AG04449 (cell line): ENCODE measurements at regions not wholly inside any gene's neighbourhood (a gene's known extent, or its start where the extent isn't known, plus 50 kb on each side); places are given as distances from the start of the nearest gene placed in this dataset.
"Not testable (repeated sequence)": the region's sequence is repeated elsewhere in the genome, so short reads cannot be mapped to it uniquely, and the experiment has no call there.

Experiments
- CTCF ChIA-PET: fragments of 350-600 bp; formaldehyde crosslinking; extraction: SDS; loops from one replicate; lab custom pipeline; 2021; ENCODE audit warnings: antibody characterized with exemption; lab: Yijun Ruan, JAX
- POLR2A ChIA-PET: fragments of 400-600, 350-600 bp; formaldehyde crosslinking; extraction: SDS; loops from one replicate; lab custom pipeline; 2020; ENCODE audit warnings: antibody characterized with exemption, inconsistent platforms; lab: Yijun Ruan, JAX
- DNase-seq: peaks from one replicate; pipeline ENCODE4 v3.0.0-alpha.2; 2010; ENCODE audit warnings: low read depth, low spot score
- H3K4me3 ChIP-seq: 2 replicates; pipeline ENCODE4 v1.5.1; 2011; ENCODE audit warnings: low read depth, mild to moderate bottlenecking, control low read depth, low read length
- TF ChIP-seq, protein P1 (sequence below): IDR thresholded peaks from one replicate; pipeline ENCODE4 v1.5.1; 2011; ENCODE audit warnings: mild to moderate bottlenecking, moderate library complexity, low read length, control low read depth, inconsistent platforms; ENCODE audit not compliant: insufficient read depth; ENCODE audit errors: missing control alignments

DNA sequence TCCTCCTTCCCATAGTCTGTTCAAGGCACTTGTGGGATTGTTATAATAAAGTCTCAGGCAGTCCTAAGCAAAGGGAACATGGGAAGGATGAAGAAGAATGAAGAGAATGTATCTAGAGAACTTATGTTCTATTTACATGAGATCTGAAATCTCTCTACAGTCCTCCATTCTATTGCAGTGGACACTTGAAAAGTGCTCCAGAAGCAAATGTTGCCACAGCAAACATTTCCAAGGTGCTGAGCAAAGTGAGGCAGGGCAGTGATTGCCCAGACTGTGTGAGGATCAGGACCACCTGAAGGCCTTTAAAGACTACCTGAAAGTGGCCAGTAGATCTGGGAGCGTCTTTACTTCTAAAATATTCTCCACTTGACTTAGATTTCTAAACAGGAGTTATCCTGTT, 203.5 kb downstream of the RBM46 start:
- ChIA-PET CTCF (no interaction called here), POLR2A (no interaction called here)
- TF ChIP-seq, protein P1, sequence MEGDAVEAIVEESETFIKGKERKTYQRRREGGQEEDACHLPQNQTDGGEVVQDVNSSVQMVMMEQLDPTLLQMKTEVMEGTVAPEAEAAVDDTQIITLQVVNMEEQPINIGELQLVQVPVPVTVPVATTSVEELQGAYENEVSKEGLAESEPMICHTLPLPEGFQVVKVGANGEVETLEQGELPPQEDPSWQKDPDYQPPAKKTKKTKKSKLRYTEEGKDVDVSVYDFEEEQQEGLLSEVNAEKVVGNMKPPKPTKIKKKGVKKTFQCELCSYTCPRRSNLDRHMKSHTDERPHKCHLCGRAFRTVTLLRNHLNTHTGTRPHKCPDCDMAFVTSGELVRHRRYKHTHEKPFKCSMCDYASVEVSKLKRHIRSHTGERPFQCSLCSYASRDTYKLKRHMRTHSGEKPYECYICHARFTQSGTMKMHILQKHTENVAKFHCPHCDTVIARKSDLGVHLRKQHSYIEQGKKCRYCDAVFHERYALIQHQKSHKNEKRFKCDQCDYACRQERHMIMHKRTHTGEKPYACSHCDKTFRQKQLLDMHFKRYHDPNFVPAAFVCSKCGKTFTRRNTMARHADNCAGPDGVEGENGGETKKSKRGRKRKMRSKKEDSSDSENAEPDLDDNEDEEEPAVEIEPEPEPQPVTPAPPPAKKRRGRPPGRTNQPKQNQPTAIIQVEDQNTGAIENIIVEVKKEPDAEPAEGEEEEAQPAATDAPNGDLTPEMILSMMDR = no peak
- no peak overlapping the region for H3K4me3 ChIP-seq
- no peak for DNase-seq

DNA sequence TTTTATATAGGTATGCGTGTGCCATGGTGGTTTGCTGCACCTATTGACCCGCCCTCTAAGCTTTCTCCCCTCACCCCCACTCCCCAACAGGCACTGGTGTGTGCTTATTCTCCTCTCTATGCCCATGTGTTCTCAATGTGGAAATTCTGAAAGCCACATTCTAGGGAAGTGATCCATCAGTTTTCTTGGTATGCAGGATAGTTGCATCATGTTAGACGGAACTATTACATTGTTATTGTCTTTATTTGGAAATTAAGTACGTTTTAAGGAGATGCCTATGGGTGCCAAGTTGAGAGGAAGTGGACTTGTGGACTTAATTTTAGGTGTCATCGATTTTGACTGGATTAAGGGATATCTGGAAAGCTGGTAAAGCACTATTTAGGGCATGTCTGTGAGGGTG, 204.6 kb downstream of the RBM46 start:
- DNase-seq = no peak
- no peak overlapping the region for H3K4me3 ChIP-seq
- TF ChIP-seq, protein P1 = no peak
- ChIA-PET POLR2A (no interaction called here), CTCF (no interaction called here)

DNA sequence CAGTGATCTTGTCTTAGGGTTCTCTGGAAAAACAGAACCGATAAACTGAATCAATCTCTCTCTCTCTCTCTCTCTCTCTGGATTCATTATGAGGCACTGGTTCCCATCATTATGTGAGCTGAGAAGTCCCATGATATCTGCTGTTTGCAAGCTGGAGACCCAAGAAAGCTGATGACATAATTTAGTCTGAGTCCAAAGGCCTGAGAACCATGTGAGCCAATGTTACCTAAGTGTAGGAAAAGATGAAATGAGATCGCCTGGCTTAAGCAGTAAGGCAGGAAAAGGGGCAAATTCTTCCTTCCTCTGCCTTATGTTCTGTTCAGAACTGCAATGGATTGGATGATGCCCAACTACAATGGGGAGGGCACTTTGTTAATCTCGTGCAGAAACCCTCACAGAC, 207.4 kb downstream of the RBM46 start:
- TF ChIP-seq, protein P1 = no peak
- no peak overlapping the region for H3K4me3 ChIP-seq
- ChIA-PET CTCF (no interaction called here), POLR2A (no interaction called here)
- no peak for DNase-seq

DNA sequence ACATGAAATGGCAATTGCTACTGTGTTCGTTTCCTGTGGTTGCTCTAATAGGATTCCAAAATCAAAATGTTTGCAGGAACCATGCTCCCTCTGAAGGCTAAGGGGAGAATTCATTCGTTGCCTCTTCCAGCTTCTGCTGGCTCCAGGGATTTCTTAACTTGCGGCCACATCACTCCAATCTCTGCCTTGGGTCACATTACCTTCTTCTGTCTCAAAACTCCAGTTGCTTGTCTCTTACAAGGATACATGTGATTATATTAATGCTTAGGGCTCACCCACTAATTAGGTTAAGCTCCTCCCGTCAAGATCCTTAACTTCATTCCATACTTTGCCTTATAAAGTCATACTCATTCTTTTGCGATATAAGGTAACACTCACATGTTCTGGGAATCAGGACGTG, 208.4 kb downstream of the RBM46 start:
- TF ChIP-seq, protein P1 = no peak
- H3K4me3 ChIP-seq = no peak overlapping the region
- POLR2A ChIA-PET = no interaction called here
- no peak for DNase-seq
- CTCF ChIA-PET = no interaction called here

DNA sequence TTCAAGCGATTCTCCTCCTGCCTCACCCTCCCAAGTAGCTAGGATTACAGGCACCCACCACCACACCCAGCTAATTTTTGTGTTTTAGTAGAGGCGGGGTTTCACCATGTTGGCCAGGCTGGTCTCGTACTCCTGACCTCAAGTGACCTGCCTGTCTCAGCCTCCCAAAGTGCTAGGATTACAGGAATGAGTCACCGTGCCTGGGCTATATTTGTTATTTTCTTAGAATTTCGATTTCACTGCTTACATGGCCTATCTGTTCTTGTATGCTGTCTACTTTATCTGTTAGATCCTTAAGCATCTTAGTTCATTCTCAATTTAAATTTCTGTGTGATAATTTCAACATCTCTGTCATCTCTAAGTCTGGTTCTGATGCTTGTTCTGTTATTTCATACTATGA, 210.6 kb upstream of the NPY2R start:
- H3K4me3 ChIP-seq, DNase-seq, CTCF ChIA-PET, POLR2A ChIA-PET: not testable (repeated sequence)

DNA sequence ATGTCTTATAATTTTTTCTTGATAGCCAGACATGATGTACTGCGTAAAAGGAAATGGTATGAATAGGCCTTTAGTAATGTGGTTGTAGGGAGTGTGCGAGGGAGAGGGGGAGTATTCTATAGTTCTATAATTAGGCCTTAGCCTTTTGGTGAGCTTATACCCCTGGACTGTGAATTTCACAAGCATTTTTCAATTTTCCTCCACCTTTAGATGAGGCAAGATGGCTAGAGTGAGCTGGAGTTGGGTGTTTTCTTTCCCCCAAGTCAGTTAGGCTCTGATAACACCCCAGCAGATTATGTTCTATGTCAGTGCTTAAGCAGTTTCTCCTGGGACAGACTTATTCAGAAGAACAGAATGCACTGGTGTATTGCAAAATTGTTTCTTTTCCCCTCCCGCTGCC, 210.2 kb upstream of the NPY2R start:
- no peak for DNase-seq
- ChIA-PET CTCF (no interaction called here), POLR2A (no interaction called here)
- TF ChIP-seq, protein P1 = no peak
- no peak overlapping the region for H3K4me3 ChIP-seq

DNA sequence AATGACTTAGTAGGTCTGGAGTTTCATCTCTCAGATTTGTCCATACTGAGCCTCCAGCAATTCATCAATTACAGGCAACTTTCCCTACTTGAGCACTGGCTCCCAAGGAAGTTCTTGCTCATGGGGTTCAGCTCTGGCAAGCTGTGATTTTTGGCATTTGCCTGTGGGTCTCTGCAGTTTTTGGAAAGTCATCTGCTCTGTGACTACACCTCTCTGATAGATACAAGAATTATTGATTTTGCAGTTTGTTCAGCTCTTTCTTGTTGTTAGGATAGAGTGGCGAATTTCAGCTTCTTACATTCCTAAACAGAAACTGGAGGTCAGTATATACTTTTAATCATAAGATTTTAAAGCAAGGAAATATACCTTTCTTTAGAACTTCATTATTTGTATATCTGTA, 209.7 kb upstream of the NPY2R start:
- POLR2A ChIA-PET = no interaction called here
- no peak overlapping the region for H3K4me3 ChIP-seq
- TF ChIP-seq, protein P1 = no peak
- no peak for DNase-seq
- CTCF ChIA-PET = no interaction called here
